ENCODE measurements at regions not wholly inside any gene's neighbourhood (a gene's known extent, or its start where the extent isn't known, plus 50 kb on each side); places are given as distances from the start of the nearest gene placed in this dataset.

- Histone ChIP-seq H3K9ac (ENCODE audit: low read length) (no peak overlapping the region), H3K4me2 (ENCODE audit: low read length) (no peak overlapping the region)
Observed at GRCh38 chr2:64720535-64721319, 67.0 kb upstream of the SERTAD2 start.

GRCh38 chr2:64721320-64721623, 67.6 kb upstream of the SERTAD2 start:
- Histone ChIP-seq H3K4me1 (ENCODE audit: low read length) (peaks cover 29% of the 10 kb centered on the region), H3K4me3 (ENCODE audit: low read length) (no peak overlapping the region), H4K20me1 (ENCODE audit: insufficient read depth, low read length) (no peaks in the 10 kb centered on the region), H3K4me2 (ENCODE audit: low read length) (no peak overlapping the region), H3K9me3 (ENCODE audit: insufficient read depth, low read length) (no peaks in the 10 kb centered on the region), H3K27me3 (ENCODE audit: low read depth, low read length) (peaks cover 61% of the 10 kb centered on the region), H3K79me2 (ENCODE audit: low read length) (no peaks in the 10 kb centered on the region), H2AFZ (ENCODE audit: low read depth, low read length) (no peak overlapping the region), H3K27ac (ENCODE audit: low read length) (no peak overlapping the region), H3K9ac (ENCODE audit: low read length) (no peak overlapping the region), H3K36me3 (replicated peaks; ENCODE audit: low read depth, low read length) (no peaks in the 10 kb centered on the region)
- TF ChIP-seq CTCF (IDR thresholded peaks at IDR 0.05; ENCODE audit: low read depth, low read length) (no peak), EZH2phosphoT487 (IDR thresholded peaks at IDR 0.05; ENCODE audit: low read depth) (no peak)

More at GRCh38 chr2:64720535-64721319, 67.0 kb upstream of the SERTAD2 start:
- Histone ChIP-seq H3K27me3 (ENCODE audit: low read depth, low read length) (peaks cover 62% of the 10 kb centered on the region), H3K9me3 (ENCODE audit: insufficient read depth, low read length) (no peaks in the 10 kb centered on the region), H3K4me3 (ENCODE audit: low read length) (no peak overlapping the region), H3K36me3 (replicated peaks; ENCODE audit: low read depth, low read length) (no peaks in the 10 kb centered on the region), H4K20me1 (ENCODE audit: insufficient read depth, low read length) (no peaks in the 10 kb centered on the region), H3K4me1 (ENCODE audit: low read length) (peaks cover 24% of the 10 kb centered on the region), H2AFZ (ENCODE audit: low read depth, low read length) (no peak overlapping the region), H3K27ac (ENCODE audit: low read length) (no peak overlapping the region), H3K79me2 (ENCODE audit: low read length) (no peaks in the 10 kb centered on the region)
- TF ChIP-seq CTCF (IDR thresholded peaks at IDR 0.05; ENCODE audit: low read depth, low read length): no peak

- Histone ChIP-seq H3K4me3 (ENCODE audit: low read length) (no peak overlapping the region), H3K4me2 (ENCODE audit: low read length) (no peak overlapping the region), H3K9ac (ENCODE audit: low read length) (no peak overlapping the region), H3K27ac (ENCODE audit: low read length) (no peak overlapping the region), H3K79me2 (ENCODE audit: low read length) (no peaks in the 10 kb centered on the region), H4K20me1 (ENCODE audit: insufficient read depth, low read length) (no peaks in the 10 kb centered on the region), H3K9me3 (ENCODE audit: insufficient read depth, low read length) (no peaks in the 10 kb centered on the region), H3K27me3 (ENCODE audit: low read depth, low read length) (peaks cover 55% of the 10 kb centered on the region), H2AFZ (ENCODE audit: low read depth, low read length) (no peak overlapping the region), H3K36me3 (replicated peaks; ENCODE audit: low read depth, low read length) (no peaks in the 10 kb centered on the region), H3K4me1 (ENCODE audit: low read length) (peaks cover 40% of the 10 kb centered on the region)
- TF ChIP-seq EZH2phosphoT487 (IDR thresholded peaks at IDR 0.05; ENCODE audit: low read depth) (no peak), CTCF (IDR thresholded peaks at IDR 0.05; ENCODE audit: low read depth, low read length) (no peak)
Observed at GRCh38 chr2:64722291-64723044, 68.8 kb upstream of the SERTAD2 start.

- Histone ChIP-seq H2AFZ (ENCODE audit: low read depth, low read length) (no peak overlapping the region), H3K36me3 (replicated peaks; ENCODE audit: low read depth, low read length) (no peaks in the 10 kb centered on the region), H3K9ac (ENCODE audit: low read length) (peak overlapping the region; percentile 41), H3K79me2 (ENCODE audit: low read length) (no peaks in the 10 kb centered on the region), H4K20me1 (ENCODE audit: insufficient read depth, low read length) (no peaks in the 10 kb centered on the region), H3K27me3 (ENCODE audit: low read depth, low read length) (peaks cover 28% of the 10 kb centered on the region), H3K4me1 (ENCODE audit: low read length) (peaks cover 81% of the 10 kb centered on the region), H3K9me3 (ENCODE audit: insufficient read depth, low read length) (no peaks in the 10 kb centered on the region), H3K4me2 (ENCODE audit: low read length) (peak overlapping the region; percentile 88), H3K4me3 (ENCODE audit: low read length) (peak overlapping the region; percentile 69), H3K27ac (ENCODE audit: low read length) (peak overlapping the region; percentile 85)
- TF ChIP-seq CTCF (IDR thresholded peaks at IDR 0.05; ENCODE audit: low read depth, low read length) (no peak), EZH2phosphoT487 (IDR thresholded peaks at IDR 0.05; ENCODE audit: low read depth) (no peak)
Observed at GRCh38 chr2:64727013-64727767, 73.5 kb upstream of the SERTAD2 start.
